ENCODE measurements at regions not wholly inside any gene's neighbourhood (a gene's known extent, or its start where the extent isn't known, plus 50 kb on each side); places are given as distances from the start of the nearest gene placed in this dataset.
A peak's percentile ranks its signal among the peaks of the same experiment; 100 is the strongest.

GRCh38 chr7:35355199-35355598, 101.3 kb upstream of the TBX20 start:
- H3K9ac ChIP-seq: no peak overlapping the region
- H3K4me3 ChIP-seq: no peak overlapping the region
- H3K4me1 Mint-ChIP-seq: peaks cover 13% of the 10 kb centered on the region
- peaks cover 25% of the 10 kb centered on the region for H3K4me1 ChIP-seq
- H3K36me3 ChIP-seq: no peaks in the 10 kb centered on the region
- H3F3A ChIP-seq (ENCODE audit: low read depth): no peaks in the 10 kb centered on the region
- no peaks in the 10 kb centered on the region for H3K79me2 ChIP-seq (ENCODE audit: low read depth)
- no peaks in the 10 kb centered on the region for H4K20me1 ChIP-seq (ENCODE audit: low read depth)
- no peak for DNase-seq (ENCODE audit: low spot score)
- no peaks in the 10 kb centered on the region for H3K27me3 ChIP-seq
- no peak overlapping the region for H3K27ac ChIP-seq
- TF ChIP-seq EZH2 (IDR thresholded peaks at IDR 0.05) (no peak), EZH2phosphoT487 (IDR thresholded peaks at IDR 0.05) (no peak), CTCF (IDR thresholded peaks at IDR 0.05) (no peak)
- peak overlapping the region; percentile 15 for H2AFZ ChIP-seq (replicated peaks)
- H3K36me3 Mint-ChIP-seq: no peaks in the 10 kb centered on the region
- no peak overlapping the region for H3K27ac Mint-ChIP-seq
- peaks cover 5% of the 10 kb centered on the region for H3K27me3 Mint-ChIP-seq (ENCODE audit: insufficient read depth, low read depth)
- no peak overlapping the region for H3K4me3 Mint-ChIP-seq
- peak overlapping the region; percentile 9 for H3K4me2 ChIP-seq
- no peaks in the 10 kb centered on the region for H3K9me3 ChIP-seq (ENCODE audit: low read depth)
- peaks cover 13% of the 10 kb centered on the region for H3K9me3 Mint-ChIP-seq

GRCh38 chr7:35353481-35353880, 99.6 kb upstream of the TBX20 start:
- no peak overlapping the region for H3K4me2 ChIP-seq
- DNase-seq (ENCODE audit: low spot score): no peak
- no peak overlapping the region for H3K27ac ChIP-seq
- no peaks in the 10 kb centered on the region for H4K20me1 ChIP-seq (ENCODE audit: low read depth)
- Mint-ChIP-seq H3K36me3 (no peaks in the 10 kb centered on the region), H3K27ac (no peak overlapping the region), H3K27me3 (ENCODE audit: insufficient read depth, low read depth) (peaks cover 5% of the 10 kb centered on the region), H3K4me3 (no peak overlapping the region), H3K4me1 (peaks cover 13% of the 10 kb centered on the region), H3K9me3 (peaks cover 13% of the 10 kb centered on the region)
- no peaks in the 10 kb centered on the region for H3K79me2 ChIP-seq (ENCODE audit: low read depth)
- no peaks in the 10 kb centered on the region for H3K9me3 ChIP-seq (ENCODE audit: low read depth)
- no peak overlapping the region for H3K9ac ChIP-seq
- H3K4me3 ChIP-seq: no peak overlapping the region
- H2AFZ ChIP-seq (replicated peaks): no peak overlapping the region
- H3F3A ChIP-seq (ENCODE audit: low read depth): no peaks in the 10 kb centered on the region
- no peaks in the 10 kb centered on the region for H3K27me3 ChIP-seq
- TF ChIP-seq EZH2 (IDR thresholded peaks at IDR 0.05): no peak
- TF ChIP-seq EZH2phosphoT487 (IDR thresholded peaks at IDR 0.05): no peak
- no peak for TF ChIP-seq CTCF (IDR thresholded peaks at IDR 0.05)
- no peaks in the 10 kb centered on the region for H3K36me3 ChIP-seq
- H3K4me1 ChIP-seq: peaks cover 25% of the 10 kb centered on the region

DNA sequence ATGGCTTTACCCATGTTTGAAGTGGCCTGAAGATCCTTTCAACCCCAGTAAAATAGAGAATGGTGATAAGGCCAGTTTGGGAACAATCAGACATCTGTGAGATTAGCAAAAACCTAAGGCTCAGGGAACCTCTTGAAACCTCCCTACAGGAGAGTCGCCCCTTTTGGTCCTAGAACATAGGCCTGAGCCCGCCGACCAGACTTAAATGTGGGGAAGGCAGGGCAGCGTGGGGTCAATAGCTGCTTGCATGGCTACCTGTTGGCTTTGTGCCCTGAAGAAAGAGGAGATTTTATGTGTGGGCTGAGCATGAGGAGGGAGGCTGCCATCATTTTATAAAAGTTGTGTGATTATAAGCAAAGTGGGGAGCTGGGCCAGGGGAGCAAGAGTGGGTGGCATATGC, 97.6 kb upstream of the TBX20 start:
- H2AFZ ChIP-seq (replicated peaks): no peak overlapping the region
- peaks cover 7% of the 10 kb centered on the region for H3K27me3 Mint-ChIP-seq (ENCODE audit: insufficient read depth, low read depth)
- H3K9me3 ChIP-seq (ENCODE audit: low read depth): no peaks in the 10 kb centered on the region
- no peak overlapping the region for H3K27ac Mint-ChIP-seq
- H3K4me1 Mint-ChIP-seq: peaks cover 13% of the 10 kb centered on the region
- no peaks in the 10 kb centered on the region for H3K9me3 Mint-ChIP-seq
- no peaks in the 10 kb centered on the region for H3F3A ChIP-seq (ENCODE audit: low read depth)
- no peak for DNase-seq (ENCODE audit: low spot score)
- no peak overlapping the region for H3K27ac ChIP-seq
- TF ChIP-seq EZH2phosphoT487 (IDR thresholded peaks at IDR 0.05) (no peak), CTCF (IDR thresholded peaks at IDR 0.05) (no peak), EZH2 (IDR thresholded peaks at IDR 0.05) (no peak)
- H3K4me1 ChIP-seq: peaks cover 25% of the 10 kb centered on the region
- no peak overlapping the region for H3K4me2 ChIP-seq
- no peak overlapping the region for H3K4me3 ChIP-seq
- no peaks in the 10 kb centered on the region for H4K20me1 ChIP-seq (ENCODE audit: low read depth)
- H3K36me3 Mint-ChIP-seq: no peaks in the 10 kb centered on the region
- H3K4me3 Mint-ChIP-seq: no peak overlapping the region
- no peak overlapping the region for H3K9ac ChIP-seq
- H3K36me3 ChIP-seq: no peaks in the 10 kb centered on the region
- no peaks in the 10 kb centered on the region for H3K27me3 ChIP-seq
- H3K79me2 ChIP-seq (ENCODE audit: low read depth): no peaks in the 10 kb centered on the region

All from neural progenitor cell (in vitro differentiated cells).